ENCODE measurements at regions not wholly inside any gene's neighbourhood (a gene's known extent, or its start where the extent isn't known, plus 50 kb on each side); places are given as distances from the start of the nearest gene placed in this dataset.

DNA sequence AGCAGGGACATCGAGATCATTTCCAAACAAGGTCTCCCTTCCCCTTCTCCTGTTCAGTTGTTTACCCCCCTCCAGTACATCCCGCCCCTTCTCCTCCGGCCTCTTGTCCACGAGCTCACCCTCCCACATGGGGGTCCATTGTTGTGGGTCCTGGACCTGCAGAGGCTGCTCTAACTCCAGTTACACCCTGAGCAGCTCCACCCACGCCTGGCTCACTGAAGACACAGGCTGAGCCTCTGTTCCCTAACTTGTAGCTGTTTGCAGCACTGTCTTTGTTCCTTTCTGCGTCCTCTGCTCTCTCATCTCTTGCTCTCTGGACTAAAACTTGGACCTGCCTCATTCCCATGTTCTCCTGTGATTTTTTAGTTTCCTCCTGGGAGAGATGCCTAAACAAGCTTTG, 377.5 kb downstream of the MED10 start:
- TF ChIP-seq CTCF (conservative IDR thresholded peaks at IDR 0.05 in 1 of 2, IDR thresholded peaks at IDR 0.05 in 1 of 2; ENCODE audit: extremely low read depth in 1 of 2, insufficient read depth in 1 of 2, low read depth in 1 of 2, low read length in 2 of 2) (no peak), EZH2 (IDR thresholded peaks at IDR 0.05; ENCODE audit: borderline replicate concordance, low read length) (no peak)

All from mammary epithelial cell (primary cell).